ENCODE measurements at regions not wholly inside any gene's neighbourhood (a gene's known extent, or its start where the extent isn't known, plus 50 kb on each side); places are given as distances from the start of the nearest gene placed in this dataset.
A peak's percentile ranks its signal among the peaks of the same experiment; 100 is the strongest.

GRCh38 chr11:30131535-30131934 lies 99.3 kb upstream of the FSHB start:
- no peak overlapping the region for H3K4me3 ChIP-seq
- H3K4me1 ChIP-seq, result no peaks in the 10 kb centered on the region
- no peaks in the 10 kb centered on the region for H3K36me3 ChIP-seq
- H3K27me3 ChIP-seq, result no peaks in the 10 kb centered on the region
- DNase-seq, result no peak
- H3K27ac ChIP-seq, result no peak overlapping the region
- no peaks in the 10 kb centered on the region for H3K9me3 ChIP-seq
- intact Hi-C loops (cut with DNase I; ENCODE audit: low total_unique reads), result no loop called here
- no peak for TF ChIP-seq CTCF (IDR thresholded peaks at IDR 0.05)

GRCh38 chr11:30133281-30133680 lies 97.5 kb upstream of the FSHB start:
- intact Hi-C loops (cut with DNase I; ENCODE audit: low total_unique reads), result no loop called here
- no peak for DNase-seq
- Histone ChIP-seq H3K27ac (no peak overlapping the region), H3K27me3 (no peaks in the 10 kb centered on the region), H3K9me3 (no peaks in the 10 kb centered on the region), H3K4me3 (no peak overlapping the region), H3K36me3 (no peaks in the 10 kb centered on the region), H3K4me1 (no peaks in the 10 kb centered on the region)
- TF ChIP-seq CTCF (IDR thresholded peaks at IDR 0.05) (no peak), POLR2A (IDR thresholded peaks at IDR 0.05) (no peak)

- Histone ChIP-seq H3K36me3 (no peaks in the 10 kb centered on the region), H3K4me3 (no peak overlapping the region), H3K9me3 (no peaks in the 10 kb centered on the region), H3K27me3 (no peaks in the 10 kb centered on the region), H3K4me1 (no peaks in the 10 kb centered on the region), H3K27ac (no peak overlapping the region)
- TF ChIP-seq POLR2A (IDR thresholded peaks at IDR 0.05) (no peak), CTCF (IDR thresholded peaks at IDR 0.05) (peak; percentile 24 to 53 (median 36))
- no peak for DNase-seq
- intact Hi-C loops (cut with DNase I; ENCODE audit: low total_unique reads), result loop anchor here (10.0 kb wide), 1 partner anchor 698 kb away; no protein-coding TSS in a partner anchor
Measured at GRCh38 chr11:30143098-30143705, 87.6 kb upstream of the FSHB start.

GRCh38 chr11:30147293-30147692 lies 83.5 kb upstream of the FSHB start:
- no peak for DNase-seq
- intact Hi-C loops (cut with DNase I; ENCODE audit: low total_unique reads), result loop anchor here (10.0 kb wide), 1 partner anchor 702 kb away; no protein-coding TSS in a partner anchor
- Histone ChIP-seq H3K27me3 (no peaks in the 10 kb centered on the region), H3K4me1 (no peaks in the 10 kb centered on the region), H3K9me3 (no peaks in the 10 kb centered on the region), H3K27ac (no peak overlapping the region), H3K4me3 (no peak overlapping the region), H3K36me3 (no peaks in the 10 kb centered on the region)
- no peak for TF ChIP-seq CTCF (IDR thresholded peaks at IDR 0.05)
- no peak for TF ChIP-seq POLR2A (IDR thresholded peaks at IDR 0.05)

GRCh38 chr11:30149998-30150397 lies 80.8 kb upstream of the FSHB start:
- Histone ChIP-seq H3K36me3 (no peaks in the 10 kb centered on the region), H3K9me3 (no peaks in the 10 kb centered on the region), H3K4me3 (no peak overlapping the region), H3K27ac (no peak overlapping the region), H3K4me1 (no peaks in the 10 kb centered on the region), H3K27me3 (no peaks in the 10 kb centered on the region)
- DNase-seq, result no peak
- intact Hi-C loops (cut with DNase I; ENCODE audit: low total_unique reads), result loop anchor here (10.0 kb wide), 1 partner anchor 705 kb away; no protein-coding TSS in a partner anchor
- TF ChIP-seq CTCF (IDR thresholded peaks at IDR 0.05) (no peak), POLR2A (IDR thresholded peaks at IDR 0.05) (no peak)

Measured in uterus (tissue), 3 donors.